GM12878 (cell line): ENCODE measurements at regions not wholly inside any gene's neighbourhood (a gene's known extent, or its start where the extent isn't known, plus 50 kb on each side); places are given as distances from the start of the nearest gene placed in this dataset.

Experiments used
- ATAC-seq: fragments of 200-7000 bp; cut with Tn5 transposase; 3 replicates; pipeline ENCODE4 v1.9.1; 2020; ENCODE audit warnings: mild to moderate bottlenecking, moderate library complexity
- BruUV-seq: library from RNA; stranded (reverse); fragments of 400-500 nt; replicated peaks from 2 replicates; lab custom pipeline; 2021; lab: Mats Ljungman, UMichigan
- CTCF ChIA-PET: fragments of 300-600 bp; sonication (Branson Sonifier 250); formaldehyde crosslinking; extraction: SDS; loops from one replicate; lab custom pipeline; 2021; ENCODE audit warnings: inconsistent platforms; lab: Yijun Ruan, JAX
- POLR2A ChIA-PET: fragments of 350-600 bp; formaldehyde crosslinking; extraction: SDS; loops from one replicate; lab custom pipeline; 2021; ENCODE audit warnings: inconsistent platforms; lab: Charles Lee
- RAD21 ChIA-PET: fragments of 300-600 bp; sonication (Branson Sonifier 250); formaldehyde crosslinking; loops from one replicate; lab custom pipeline; 2023; ENCODE audit warnings: antibody characterized with exemption; ENCODE audit not compliant: unreplicated experiment; lab: Charles Lee
- SMC1A ChIA-PET: fragments of 300-600 bp; sonication (Branson Sonifier 250); formaldehyde crosslinking; loops from one replicate; lab custom pipeline; 2023; ENCODE audit not compliant: unreplicated experiment, uncharacterized antibody; lab: Charles Lee
- DNase-seq: peaks from one replicate; pipeline ENCODE4 v3.0.0-alpha.2; 2011; ENCODE audit warnings: low read depth, low spot score
- FAIRE-seq: peaks from 3 replicates; lab custom pipeline; 2011; peaks lifted over from hg19 to GRCh38; lab: Jason Lieb, UNC
- H2AFZ ChIP-seq: 2 replicates; pipeline ENCODE4 v1.6.0; 2011; ENCODE audit warnings: low read depth, low read length, control low read depth; ENCODE audit not compliant: control insufficient read depth
- H3K27ac ChIP-seq: 2 replicates; pipeline ENCODE4 v1.5.1; 2011; ENCODE audit warnings: control low read depth; ENCODE audit not compliant: control insufficient read depth, insufficient read depth
- H3K27me3 ChIP-seq, 2 experiments: replicated peaks in 1 of 2; 2 replicates each; pipeline versions ENCODE4 v1.6.0 to v1.6.1; 2011; ENCODE audit warnings: low read length in 1 of 2; ENCODE audit not compliant: control insufficient read depth in 2 of 2, insufficient read depth in 2 of 2
- H3K36me3 ChIP-seq, 2 experiments: 2 replicates each; pipeline ENCODE4 v1.5.1; 2011; ENCODE audit warnings: low read length in 1 of 2; ENCODE audit not compliant: control insufficient read depth in 2 of 2, insufficient read depth in 2 of 2
- H3K4me1 ChIP-seq: 2 replicates; pipeline ENCODE4 v1.6.1; 2011; ENCODE audit warnings: mild to moderate bottlenecking, low read length, moderate library complexity, mixed read lengths; ENCODE audit not compliant: control insufficient read depth, insufficient read depth
- H3K4me2 ChIP-seq: 2 replicates; pipeline ENCODE4 v1.6.0; 2011; ENCODE audit warnings: control low read depth; ENCODE audit not compliant: control insufficient read depth, insufficient read depth
- H3K4me3 ChIP-seq: fragments of 200-600 bp; sonication (generic); 2 replicates; pipeline ENCODE4 v1.5.1; 2016
- H3K79me2 ChIP-seq: 2 replicates; pipeline ENCODE4 v1.6.0; 2011; ENCODE audit warnings: low read length; ENCODE audit not compliant: control insufficient read depth, insufficient read depth
- H3K9ac ChIP-seq: 2 replicates; pipeline ENCODE4 v1.8.0; 2011; ENCODE audit warnings: low read length, control low read depth, mixed read lengths; ENCODE audit not compliant: control insufficient read depth, insufficient read depth
- H3K9me3 ChIP-seq: replicated peaks from 3 replicates; pipeline ENCODE4 v1.5.1; 2011; ENCODE audit warnings: mild to moderate bottlenecking, low read length; ENCODE audit not compliant: control insufficient read depth, insufficient read depth
- H4K20me1 ChIP-seq: 2 replicates; pipeline ENCODE4 v1.6.0; 2011; ENCODE audit not compliant: control insufficient read depth, insufficient read depth
- CBFB ChIP-seq: IDR thresholded peaks from 2 replicates; pipeline ENCODE4 v1.6.1; 2016; ENCODE audit warnings: antibody characterized with exemption, low read depth
- HCFC1 ChIP-seq: fragments of 150-350 bp; IDR thresholded peaks from 2 replicates; pipeline ENCODE4 v1.6.1; 2014; ENCODE audit warnings: low read length
- MEF2A ChIP-seq: IDR thresholded peaks from 2 replicates; pipeline ENCODE4 v1.6.1; 2011; ENCODE audit warnings: low read depth, mild to moderate bottlenecking, low read length, moderate library complexity; ENCODE audit not compliant: insufficient read depth
- SIN3A ChIP-seq: IDR thresholded peaks from 2 replicates; pipeline ENCODE4 v1.6.1; 2012; ENCODE audit warnings: low read depth, low read length, improper control_type of control experiment
- YBX1 ChIP-seq: fragments of 450-650 bp; IDR thresholded peaks from 2 replicates; pipeline ENCODE4 v1.6.1; 2016; ENCODE audit warnings: antibody characterized with exemption
- ZNF217 ChIP-seq: fragments of 450-650 bp; IDR thresholded peaks from 2 replicates; pipeline ENCODE4 v1.6.1; 2017; ENCODE audit warnings: antibody characterized with exemption, mild to moderate bottlenecking
- ZNF384 ChIP-seq: IDR thresholded peaks from 2 replicates; pipeline ENCODE4 v1.6.1; 2012; ENCODE audit warnings: low read depth, mild to moderate bottlenecking, low read length, improper control_type of control experiment, borderline replicate concordance
- WGBS: methylation state at CpG from one replicate; pipeline ENCODE4 v1.1.6; 2016; ENCODE audit warnings: low lambda C conversion rate; ENCODE audit not compliant: insufficient replicate concordance, insufficient coverage; ENCODE audit errors: missing lambda C conversion rate; 5-methylcytosine and 5-hydroxymethylcytosine counted together
- in situ Hi-C: fragments of 300-500 bp; cut with MboI; formaldehyde crosslinking; loops from 9 replicates; pipeline ENCODE4 v1.14.3; 2018; ENCODE audit warnings: mixed read lengths
- intact Hi-C: fragments of 100-400 bp; cut with micrococcal nuclease; formaldehyde crosslinking; loops from one replicate; pipeline ENCODE4 v1.14.2; 2022; ENCODE audit not compliant: unreplicated experiment
- TF ChIP-seq, protein P1 (sequence below): fragments of 450-650 bp; IDR thresholded peaks from 2 replicates; pipeline ENCODE4 v1.6.1; 2017; ENCODE audit warnings: low read depth, mild to moderate bottlenecking, moderate library complexity
- TF ChIP-seq, protein P2 (sequence below): fragments of 450-650 bp; formaldehyde crosslinking; IDR thresholded peaks from 2 replicates; pipeline ENCODE4 v1.4.0; 2022; ENCODE audit warnings: mild to moderate bottlenecking, moderate library complexity
- TF ChIP-seq, protein P3 (sequence below): fragments of 450-650 bp; IDR thresholded peaks from 2 replicates; pipeline ENCODE4 v1.6.1; 2018; ENCODE audit warnings: borderline replicate concordance, mild to moderate bottlenecking; ENCODE audit not compliant: partially characterized antibody
- TF ChIP-seq, protein P4 (sequence below): IDR thresholded peaks from 2 replicates; pipeline ENCODE4 v1.6.1; 2012; ENCODE audit warnings: mild to moderate bottlenecking, low read depth, low read length
- TF ChIP-seq, protein P5 (sequence below), 3 experiments: IDR thresholded peaks in 2 of 3; conservative IDR thresholded peaks in 1 of 3; 2 replicates each; pipeline ENCODE4 v1.5.1; 2011; ENCODE audit warnings: low read depth in 3 of 3, low read length in 3 of 3, mild to moderate bottlenecking in 3 of 3, control low read depth in 2 of 3, moderate library complexity in 2 of 3, inconsistent platforms in 1 of 3, mixed read lengths in 1 of 3; ENCODE audit not compliant: control insufficient read depth in 2 of 3, insufficient read depth in 1 of 3; ENCODE audit errors: extremely low read depth in 1 of 3

DNA sequence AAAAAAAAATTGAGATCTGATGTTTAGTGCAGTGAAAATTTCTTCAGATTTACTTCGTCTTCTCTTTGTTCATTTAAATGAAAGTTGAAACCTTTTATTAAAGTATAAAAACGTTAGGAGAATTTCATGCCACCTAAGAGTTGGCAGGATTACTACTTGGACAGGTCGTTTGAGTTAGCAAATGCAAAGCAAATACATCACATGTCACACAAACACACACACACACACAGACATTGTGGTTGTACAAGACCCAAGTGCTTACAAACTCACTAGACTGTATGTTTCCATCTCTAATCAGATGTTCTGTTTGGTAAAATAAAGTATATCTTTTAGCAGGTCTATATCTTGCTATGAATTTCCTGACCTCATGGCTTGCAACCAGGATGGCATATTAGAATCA lies 185.6 kb upstream of the COX10 start:
- ChIA-PET SMC1A (no interaction called here), POLR2A (no interaction called here), CTCF (no interaction called here), RAD21 (no interaction called here)
- in situ Hi-C loops (no loop called here), intact Hi-C loops (no loop called here)
- FAIRE-seq, result no peak
- DNase-seq, result no peak
- Histone ChIP-seq H3K4me3 (no peak overlapping the region), H3K27me3 (no peaks in the 10 kb centered on the region), H2AFZ (no peak overlapping the region), H3K9ac (no peak overlapping the region), H3K4me1 (no peaks in the 10 kb centered on the region), H3K27ac (no peak overlapping the region), H3K36me3 (no peaks in the 10 kb centered on the region), H3K79me2 (no peaks in the 10 kb centered on the region), H4K20me1 (no peaks in the 10 kb centered on the region), H3K9me3 (no peaks in the 10 kb centered on the region), H3K4me2 (no peak overlapping the region)
- WGBS, result 7% methylated on average over 3 of the region's 3 CpGs
- no TSS peak for BruUV-seq
- no peak for ATAC-seq
- TF ChIP-seq, protein P1, sequence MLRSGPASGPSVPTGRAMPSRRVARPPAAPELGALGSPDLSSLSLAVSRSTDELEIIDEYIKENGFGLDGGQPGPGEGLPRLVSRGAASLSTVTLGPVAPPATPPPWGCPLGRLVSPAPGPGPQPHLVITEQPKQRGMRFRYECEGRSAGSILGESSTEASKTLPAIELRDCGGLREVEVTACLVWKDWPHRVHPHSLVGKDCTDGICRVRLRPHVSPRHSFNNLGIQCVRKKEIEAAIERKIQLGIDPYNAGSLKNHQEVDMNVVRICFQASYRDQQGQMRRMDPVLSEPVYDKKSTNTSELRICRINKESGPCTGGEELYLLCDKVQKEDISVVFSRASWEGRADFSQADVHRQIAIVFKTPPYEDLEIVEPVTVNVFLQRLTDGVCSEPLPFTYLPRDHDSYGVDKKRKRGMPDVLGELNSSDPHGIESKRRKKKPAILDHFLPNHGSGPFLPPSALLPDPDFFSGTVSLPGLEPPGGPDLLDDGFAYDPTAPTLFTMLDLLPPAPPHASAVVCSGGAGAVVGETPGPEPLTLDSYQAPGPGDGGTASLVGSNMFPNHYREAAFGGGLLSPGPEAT, result no peak
- TF ChIP-seq HCFC1, result no peak
- TF ChIP-seq MEF2A, result no peak
- TF ChIP-seq, protein P2, sequence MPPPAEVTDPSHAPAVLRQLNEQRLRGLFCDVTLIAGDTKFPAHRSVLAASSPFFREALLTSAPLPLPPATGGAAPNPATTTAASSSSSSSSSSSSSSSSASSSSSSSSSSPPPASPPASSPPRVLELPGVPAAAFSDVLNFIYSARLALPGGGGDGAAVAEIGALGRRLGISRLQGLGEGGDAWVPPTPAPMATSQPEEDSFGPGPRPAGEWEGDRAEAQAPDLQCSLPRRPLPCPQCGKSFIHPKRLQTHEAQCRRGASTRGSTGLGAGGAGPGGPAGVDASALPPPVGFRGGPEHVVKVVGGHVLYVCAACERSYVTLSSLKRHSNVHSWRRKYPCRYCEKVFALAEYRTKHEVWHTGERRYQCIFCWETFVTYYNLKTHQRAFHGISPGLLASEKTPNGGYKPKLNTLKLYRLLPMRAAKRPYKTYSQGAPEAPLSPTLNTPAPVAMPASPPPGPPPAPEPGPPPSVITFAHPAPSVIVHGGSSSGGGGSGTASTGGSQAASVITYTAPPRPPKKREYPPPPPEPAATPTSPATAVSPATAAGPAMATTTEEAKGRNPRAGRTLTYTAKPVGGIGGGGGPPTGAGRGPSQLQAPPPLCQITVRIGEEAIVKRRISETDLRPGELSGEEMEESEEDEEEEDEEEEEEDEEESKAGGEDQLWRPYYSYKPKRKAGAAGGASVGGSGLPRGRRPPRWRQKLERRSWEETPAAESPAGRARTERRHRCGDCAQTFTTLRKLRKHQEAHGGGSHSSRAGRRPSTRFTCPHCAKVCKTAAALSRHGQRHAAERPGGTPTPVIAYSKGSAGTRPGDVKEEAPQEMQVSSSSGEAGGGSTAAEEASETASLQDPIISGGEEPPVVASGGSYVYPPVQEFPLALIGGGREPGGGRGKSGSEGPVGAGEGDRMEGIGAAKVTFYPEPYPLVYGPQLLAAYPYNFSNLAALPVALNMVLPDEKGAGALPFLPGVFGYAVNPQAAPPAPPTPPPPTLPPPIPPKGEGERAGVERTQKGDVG (CRISPR knock-in tag), result no peak
- no peak for TF ChIP-seq ZNF217
- TF ChIP-seq, protein P3, sequence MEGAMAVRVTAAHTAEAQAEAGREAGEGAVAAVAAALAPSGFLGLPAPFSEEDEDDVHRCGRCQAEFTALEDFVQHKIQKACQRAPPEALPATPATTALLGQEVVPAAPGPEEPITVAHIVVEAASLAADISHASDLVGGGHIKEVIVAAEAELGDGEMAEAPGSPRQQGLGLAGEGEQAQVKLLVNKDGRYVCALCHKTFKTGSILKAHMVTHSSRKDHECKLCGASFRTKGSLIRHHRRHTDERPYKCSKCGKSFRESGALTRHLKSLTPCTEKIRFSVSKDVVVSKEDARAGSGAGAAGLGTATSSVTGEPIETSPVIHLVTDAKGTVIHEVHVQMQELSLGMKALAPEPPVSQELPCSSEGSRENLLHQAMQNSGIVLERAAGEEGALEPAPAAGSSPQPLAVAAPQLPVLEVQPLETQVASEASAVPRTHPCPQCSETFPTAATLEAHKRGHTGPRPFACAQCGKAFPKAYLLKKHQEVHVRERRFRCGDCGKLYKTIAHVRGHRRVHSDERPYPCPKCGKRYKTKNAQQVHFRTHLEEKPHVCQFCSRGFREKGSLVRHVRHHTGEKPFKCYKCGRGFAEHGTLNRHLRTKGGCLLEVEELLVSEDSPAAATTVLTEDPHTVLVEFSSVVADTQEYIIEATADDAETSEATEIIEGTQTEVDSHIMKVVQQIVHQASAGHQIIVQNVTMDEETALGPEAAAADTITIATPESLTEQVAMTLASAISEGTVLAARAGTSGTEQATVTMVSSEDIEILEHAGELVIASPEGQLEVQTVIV, result no peak
- TF ChIP-seq SIN3A, result no peak
- TF ChIP-seq CBFB, result no peak
- TF ChIP-seq, protein P4, sequence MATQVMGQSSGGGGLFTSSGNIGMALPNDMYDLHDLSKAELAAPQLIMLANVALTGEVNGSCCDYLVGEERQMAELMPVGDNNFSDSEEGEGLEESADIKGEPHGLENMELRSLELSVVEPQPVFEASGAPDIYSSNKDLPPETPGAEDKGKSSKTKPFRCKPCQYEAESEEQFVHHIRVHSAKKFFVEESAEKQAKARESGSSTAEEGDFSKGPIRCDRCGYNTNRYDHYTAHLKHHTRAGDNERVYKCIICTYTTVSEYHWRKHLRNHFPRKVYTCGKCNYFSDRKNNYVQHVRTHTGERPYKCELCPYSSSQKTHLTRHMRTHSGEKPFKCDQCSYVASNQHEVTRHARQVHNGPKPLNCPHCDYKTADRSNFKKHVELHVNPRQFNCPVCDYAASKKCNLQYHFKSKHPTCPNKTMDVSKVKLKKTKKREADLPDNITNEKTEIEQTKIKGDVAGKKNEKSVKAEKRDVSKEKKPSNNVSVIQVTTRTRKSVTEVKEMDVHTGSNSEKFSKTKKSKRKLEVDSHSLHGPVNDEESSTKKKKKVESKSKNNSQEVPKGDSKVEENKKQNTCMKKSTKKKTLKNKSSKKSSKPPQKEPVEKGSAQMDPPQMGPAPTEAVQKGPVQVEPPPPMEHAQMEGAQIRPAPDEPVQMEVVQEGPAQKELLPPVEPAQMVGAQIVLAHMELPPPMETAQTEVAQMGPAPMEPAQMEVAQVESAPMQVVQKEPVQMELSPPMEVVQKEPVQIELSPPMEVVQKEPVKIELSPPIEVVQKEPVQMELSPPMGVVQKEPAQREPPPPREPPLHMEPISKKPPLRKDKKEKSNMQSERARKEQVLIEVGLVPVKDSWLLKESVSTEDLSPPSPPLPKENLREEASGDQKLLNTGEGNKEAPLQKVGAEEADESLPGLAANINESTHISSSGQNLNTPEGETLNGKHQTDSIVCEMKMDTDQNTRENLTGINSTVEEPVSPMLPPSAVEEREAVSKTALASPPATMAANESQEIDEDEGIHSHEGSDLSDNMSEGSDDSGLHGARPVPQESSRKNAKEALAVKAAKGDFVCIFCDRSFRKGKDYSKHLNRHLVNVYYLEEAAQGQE, result no peak
- TF ChIP-seq, protein P5, sequence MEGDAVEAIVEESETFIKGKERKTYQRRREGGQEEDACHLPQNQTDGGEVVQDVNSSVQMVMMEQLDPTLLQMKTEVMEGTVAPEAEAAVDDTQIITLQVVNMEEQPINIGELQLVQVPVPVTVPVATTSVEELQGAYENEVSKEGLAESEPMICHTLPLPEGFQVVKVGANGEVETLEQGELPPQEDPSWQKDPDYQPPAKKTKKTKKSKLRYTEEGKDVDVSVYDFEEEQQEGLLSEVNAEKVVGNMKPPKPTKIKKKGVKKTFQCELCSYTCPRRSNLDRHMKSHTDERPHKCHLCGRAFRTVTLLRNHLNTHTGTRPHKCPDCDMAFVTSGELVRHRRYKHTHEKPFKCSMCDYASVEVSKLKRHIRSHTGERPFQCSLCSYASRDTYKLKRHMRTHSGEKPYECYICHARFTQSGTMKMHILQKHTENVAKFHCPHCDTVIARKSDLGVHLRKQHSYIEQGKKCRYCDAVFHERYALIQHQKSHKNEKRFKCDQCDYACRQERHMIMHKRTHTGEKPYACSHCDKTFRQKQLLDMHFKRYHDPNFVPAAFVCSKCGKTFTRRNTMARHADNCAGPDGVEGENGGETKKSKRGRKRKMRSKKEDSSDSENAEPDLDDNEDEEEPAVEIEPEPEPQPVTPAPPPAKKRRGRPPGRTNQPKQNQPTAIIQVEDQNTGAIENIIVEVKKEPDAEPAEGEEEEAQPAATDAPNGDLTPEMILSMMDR (IDR thresholded peaks at IDR 0.05 in 2 of 3, conservative IDR thresholded peaks at IDR 0.05 in 1 of 3; ENCODE audit: control insufficient read depth in 2 of 3, extremely low read depth in 1 of 3, insufficient read depth in 1 of 3, low read depth in 3 of 3, low read length in 3 of 3), result no peak
- TF ChIP-seq ZNF384, result no peak
- TF ChIP-seq YBX1, result no peak
